Lower lobe of right lung (tissue), 2 donors: ENCODE measurements at regions not wholly inside any gene's neighbourhood (a gene's known extent, or its start where the extent isn't known, plus 50 kb on each side); places are given as distances from the start of the nearest gene placed in this dataset.

ENCODE experiments used
- ATAC-seq, 2 donors: fragments of 200-7000 bp; cut with Tn5 transposase; one replicate each; pipeline ENCODE4 v1.9.1; 2020 to 2022; ENCODE audit warnings: mild to moderate bottlenecking in 2 of 2, moderate library complexity in 2 of 2
- DNase-seq: peaks from one replicate; pipeline ENCODE4 v3.0.0-alpha.2; 2020
- H3K27ac ChIP-seq: fragments of 200-600 bp; one replicate; pipeline ENCODE4 v1.8.0; 2022
- H3K27me3 ChIP-seq: fragments of 200-600 bp; one replicate; pipeline ENCODE4 v1.8.0; 2022; ENCODE audit warnings: low read depth
- H3K36me3 ChIP-seq: fragments of 200-600 bp; one replicate; pipeline ENCODE4 v1.8.0; 2022; ENCODE audit warnings: mild to moderate bottlenecking
- H3K4me1 ChIP-seq: fragments of 200-600 bp; one replicate; pipeline ENCODE4 v1.8.0; 2022
- H3K4me3 ChIP-seq: fragments of 200-600 bp; one replicate; pipeline ENCODE4 v1.8.0; 2022; ENCODE audit warnings: mild to moderate bottlenecking
- H3K9me3 ChIP-seq: fragments of 200-600 bp; one replicate; pipeline ENCODE4 v1.8.0; 2022
- intact Hi-C: fragments of 100-400 bp; cut with DNase I; formaldehyde crosslinking; loops from one replicate; pipeline ENCODE4 v1.11.0; 2022
- TF ChIP-seq, protein P1 (sequence below): fragments of 200-600 bp; IDR thresholded peaks from one replicate; pipeline ENCODE4 v1.8.0; 2022; ENCODE audit warnings: antibody characterized with exemption, mild to moderate bottlenecking
- donor health status: DM: no; HTN: yes; CAD: no; lungs with severe emphysema.

DNA sequence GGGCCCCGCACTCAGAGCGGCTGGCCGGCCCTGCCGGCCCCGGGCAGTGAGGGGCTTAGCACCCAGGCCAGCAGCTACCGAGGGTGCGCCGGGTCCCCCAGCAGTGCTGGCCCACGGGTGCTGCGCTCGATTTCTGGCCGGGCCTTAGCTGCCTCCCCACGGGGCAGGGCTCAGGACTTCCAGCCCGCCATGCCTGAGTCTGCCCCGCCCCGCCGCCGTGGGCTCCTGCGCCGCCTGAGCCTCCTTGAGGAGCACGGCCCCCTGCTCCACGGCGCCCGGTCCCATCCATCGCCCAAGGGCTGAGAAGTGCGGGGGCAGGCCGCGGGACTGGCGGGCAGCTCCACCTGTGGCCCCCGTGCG is 67.9 kb upstream of the AMZ2 start:
- TF ChIP-seq, protein P1, sequence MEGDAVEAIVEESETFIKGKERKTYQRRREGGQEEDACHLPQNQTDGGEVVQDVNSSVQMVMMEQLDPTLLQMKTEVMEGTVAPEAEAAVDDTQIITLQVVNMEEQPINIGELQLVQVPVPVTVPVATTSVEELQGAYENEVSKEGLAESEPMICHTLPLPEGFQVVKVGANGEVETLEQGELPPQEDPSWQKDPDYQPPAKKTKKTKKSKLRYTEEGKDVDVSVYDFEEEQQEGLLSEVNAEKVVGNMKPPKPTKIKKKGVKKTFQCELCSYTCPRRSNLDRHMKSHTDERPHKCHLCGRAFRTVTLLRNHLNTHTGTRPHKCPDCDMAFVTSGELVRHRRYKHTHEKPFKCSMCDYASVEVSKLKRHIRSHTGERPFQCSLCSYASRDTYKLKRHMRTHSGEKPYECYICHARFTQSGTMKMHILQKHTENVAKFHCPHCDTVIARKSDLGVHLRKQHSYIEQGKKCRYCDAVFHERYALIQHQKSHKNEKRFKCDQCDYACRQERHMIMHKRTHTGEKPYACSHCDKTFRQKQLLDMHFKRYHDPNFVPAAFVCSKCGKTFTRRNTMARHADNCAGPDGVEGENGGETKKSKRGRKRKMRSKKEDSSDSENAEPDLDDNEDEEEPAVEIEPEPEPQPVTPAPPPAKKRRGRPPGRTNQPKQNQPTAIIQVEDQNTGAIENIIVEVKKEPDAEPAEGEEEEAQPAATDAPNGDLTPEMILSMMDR = no peak
- Histone ChIP-seq H3K36me3 (no peaks in the 10 kb centered on the region), H3K27ac (no peak overlapping the region), H3K27me3 (no peaks in the 10 kb centered on the region), H3K9me3 (no peaks in the 10 kb centered on the region), H3K4me1 (no peaks in the 10 kb centered on the region), H3K4me3 (no peak overlapping the region)
- intact Hi-C loops = no loop called here
- DNase-seq (no peak), ATAC-seq (no peak)

DNA sequence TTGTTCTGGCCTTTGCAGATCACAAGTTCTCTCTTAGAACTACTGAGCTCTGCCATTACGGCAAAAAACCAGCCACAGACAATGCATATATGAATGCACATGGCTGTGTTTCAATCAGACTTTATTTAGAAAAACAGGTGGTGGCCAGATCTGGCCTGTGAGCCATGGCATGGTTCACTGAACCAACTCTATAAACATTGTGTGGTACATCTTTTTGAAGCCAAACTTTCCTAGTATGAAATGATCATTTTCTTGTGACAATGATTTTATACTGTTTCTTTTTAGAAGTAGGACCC is 65.9 kb upstream of the AMZ2 start:
- no peaks in the 10 kb centered on the region for H3K27me3 ChIP-seq
- peak overlapping the region; percentile 29 for H3K4me3 ChIP-seq
- TF ChIP-seq, protein P1 = no peak
- H3K4me1 ChIP-seq = no peaks in the 10 kb centered on the region
- no peak for DNase-seq
- no peak for ATAC-seq
- intact Hi-C loops = no loop called here
- no peaks in the 10 kb centered on the region for H3K9me3 ChIP-seq
- no peak overlapping the region for H3K27ac ChIP-seq
- no peaks in the 10 kb centered on the region for H3K36me3 ChIP-seq

DNA sequence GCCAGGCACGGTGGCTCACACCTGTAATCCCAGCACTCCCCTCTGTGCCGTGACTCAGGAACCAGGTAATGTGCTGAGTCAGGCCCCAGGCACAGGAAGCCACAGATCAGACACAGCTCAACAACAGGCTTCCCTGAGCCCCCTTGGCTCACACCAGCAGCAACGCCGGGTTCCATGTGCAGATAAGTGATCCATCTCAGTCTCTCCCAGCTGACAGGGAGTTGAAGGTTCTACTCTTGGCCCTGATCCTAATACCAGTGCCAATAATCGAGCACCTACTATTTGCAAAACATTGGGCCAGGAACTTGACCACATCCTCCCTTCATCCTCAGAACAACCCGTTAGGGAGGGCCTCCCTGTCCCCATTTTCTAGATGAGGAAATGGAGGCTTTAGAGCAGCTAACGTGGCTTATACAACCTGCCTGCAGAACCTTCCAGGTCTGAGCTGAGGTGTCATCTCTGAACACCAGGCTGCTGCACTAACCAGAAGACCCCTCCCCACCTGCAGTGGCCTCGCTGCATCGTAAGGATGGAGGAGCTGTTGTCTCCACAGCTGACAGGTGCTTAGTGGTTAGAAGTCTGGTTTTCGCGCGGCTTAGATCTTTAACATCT is 64.8 kb upstream of the AMZ2 start:
- intact Hi-C loops = no loop called here
- Histone ChIP-seq H3K36me3 (no peaks in the 10 kb centered on the region), H3K27me3 (no peaks in the 10 kb centered on the region), H3K27ac (no peak overlapping the region), H3K4me1 (no peaks in the 10 kb centered on the region), H3K9me3 (no peaks in the 10 kb centered on the region), H3K4me3 (peak overlapping the region; percentile 0)
- TF ChIP-seq, protein P1 = no peak
- DNase-seq (no peak), ATAC-seq (peak; percentile 45 to 65)

DNA sequence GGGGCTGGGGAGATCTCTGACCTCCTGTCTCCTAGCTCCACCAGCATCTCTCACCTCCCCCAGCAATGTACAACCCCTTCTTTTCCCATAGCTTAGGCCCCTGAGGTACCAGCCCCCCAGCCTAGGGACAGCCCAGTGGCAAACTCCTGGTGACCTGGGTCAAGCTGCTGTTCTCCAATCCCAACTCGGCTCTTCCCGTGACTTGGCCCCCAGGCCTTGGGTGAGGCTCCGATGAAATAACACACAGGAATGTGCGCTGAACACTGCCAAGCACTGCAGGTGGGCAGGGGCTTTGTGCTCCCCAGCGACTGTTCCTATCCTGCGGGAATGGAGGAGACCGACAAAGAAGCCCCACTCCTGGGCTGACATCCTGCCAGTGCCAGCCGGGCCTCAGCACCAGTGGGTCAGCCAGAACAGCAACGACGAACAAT is 63.7 kb upstream of the AMZ2 start:
- peak overlapping the region; percentile 2 for H3K27ac ChIP-seq

DNA sequence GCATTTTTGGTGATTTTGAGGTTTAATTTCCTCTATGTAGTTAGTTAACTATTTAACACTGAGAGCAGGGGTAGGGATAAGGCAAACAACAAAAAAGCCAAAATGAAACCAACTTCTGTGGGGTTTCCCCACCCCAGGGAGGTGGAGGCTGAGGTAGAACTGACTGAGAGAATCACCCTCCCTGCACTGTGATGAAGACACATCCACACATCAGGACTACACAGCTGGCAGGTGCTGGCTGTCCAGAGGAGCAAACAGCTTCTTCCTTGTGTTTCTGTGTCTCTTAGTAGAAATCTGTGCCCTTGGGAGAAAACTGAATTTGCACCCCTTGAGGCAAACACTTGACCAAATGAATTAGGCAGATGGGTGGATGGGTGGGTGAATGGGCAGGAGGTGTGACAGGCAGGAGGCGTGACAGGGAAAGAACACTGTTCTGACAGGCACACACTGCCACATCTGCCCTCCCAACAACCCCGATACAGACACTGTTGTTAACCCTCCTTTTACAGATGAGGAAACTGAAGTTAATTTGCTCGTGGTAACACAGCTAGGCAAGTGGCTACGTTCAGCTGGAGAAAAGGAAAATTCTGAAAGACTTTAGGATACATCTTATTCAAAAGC is 62.9 kb upstream of the AMZ2 start:
- H3K4me3 ChIP-seq = no peak overlapping the region
- H3K4me1 ChIP-seq = no peaks in the 10 kb centered on the region
- DNase-seq (no peak), ATAC-seq (peak in 1 of 2 donors; percentile 34)
- TF ChIP-seq, protein P1 = no peak
- peak overlapping the region; percentile 2 for H3K27ac ChIP-seq
- no peaks in the 10 kb centered on the region for H3K9me3 ChIP-seq
- no peaks in the 10 kb centered on the region for H3K27me3 ChIP-seq
- H3K36me3 ChIP-seq = no peaks in the 10 kb centered on the region
- intact Hi-C loops = no loop called here

More for the DNA sequence above, 63.7 kb upstream of the AMZ2 start:
- intact Hi-C loops = no loop called here
- TF ChIP-seq, protein P1 = no peak
- no peak for DNase-seq
- H3K4me1 ChIP-seq = no peaks in the 10 kb centered on the region
- no peaks in the 10 kb centered on the region for H3K9me3 ChIP-seq
- ATAC-seq = peak in 1 of 2 donors; percentile 32
- H3K36me3 ChIP-seq = no peaks in the 10 kb centered on the region
- no peaks in the 10 kb centered on the region for H3K27me3 ChIP-seq
- no peak overlapping the region for H3K4me3 ChIP-seq
